HG02981 (cell line): ENCODE measurements at regions not wholly inside any gene's neighbourhood (a gene's known extent, or its start where the extent isn't known, plus 50 kb on each side); places are given as distances from the start of the nearest gene placed in this dataset.
A peak's percentile ranks its signal among the peaks of the same experiment; 100 is the strongest.

Source experiments
- ATAC-seq: cut with Tn5 transposase; IDR thresholded peaks from one replicate; pipeline ENCODE4 v1.9.1; 2021; ENCODE audit warnings: mild to moderate bottlenecking, moderate library complexity; ENCODE audit not compliant: unreplicated experiment

- ATAC-seq: no peak
Observed at GRCh38 chr15:47945872-47946650, 174.7 kb upstream of the SLC24A5 start.

- ATAC-seq: no peak
Observed at GRCh38 chr15:47949815-47950214, 171.0 kb upstream of the SLC24A5 start.

- ATAC-seq: no peak
Observed at GRCh38 chr15:47950447-47950846, 170.3 kb upstream of the SLC24A5 start.

GRCh38 chr15:47951781-47952180, 169.0 kb upstream of the SLC24A5 start:
- ATAC-seq: no peak

GRCh38 chr15:47954196-47954595, 166.6 kb upstream of the SLC24A5 start:
- no peak for ATAC-seq

- no peak for ATAC-seq
Observed at GRCh38 chr15:47955021-47955420, 165.8 kb upstream of the SLC24A5 start.

- no peak for ATAC-seq
Observed at GRCh38 chr15:47959617-47960413, 161.0 kb upstream of the SLC24A5 start.

- ATAC-seq: peak; percentile 91
Observed at GRCh38 chr15:47961401-47962090, 159.2 kb upstream of the SLC24A5 start.

- no peak for ATAC-seq
Observed at GRCh38 chr15:47963265-47963664, 157.5 kb upstream of the SLC24A5 start.

GRCh38 chr15:47964229-47964628, 156.6 kb upstream of the SLC24A5 start:
- ATAC-seq: no peak

GRCh38 chr15:47965297-47965696, 155.5 kb upstream of the SLC24A5 start:
- ATAC-seq: no peak

- ATAC-seq: no peak
Observed at GRCh38 chr15:47968593-47968992, 152.2 kb upstream of the SLC24A5 start.

GRCh38 chr15:47971637-47972036, 149.2 kb upstream of the SLC24A5 start:
- no peak for ATAC-seq

- no peak for ATAC-seq
Observed at GRCh38 chr15:47972738-47973137, 148.1 kb upstream of the SLC24A5 start.

- ATAC-seq: no peak
Observed at GRCh38 chr15:47974724-47975123, 146.1 kb upstream of the SLC24A5 start.

- no peak for ATAC-seq
Observed at GRCh38 chr15:47975427-47975826, 145.4 kb upstream of the SLC24A5 start.

GRCh38 chr15:47983533-47983932, 137.3 kb upstream of the SLC24A5 start:
- no peak for ATAC-seq

GRCh38 chr15:47985568-47985967, 135.2 kb upstream of the SLC24A5 start:
- no peak for ATAC-seq

- peak; percentile 4 for ATAC-seq
Observed at GRCh38 chr15:47987461-47987860, 133.3 kb upstream of the SLC24A5 start.

GRCh38 chr15:47987908-47988532, 132.8 kb upstream of the SLC24A5 start:
- peak; percentile 91 for ATAC-seq

- no peak for ATAC-seq
Observed at GRCh38 chr15:47988564-47988963, 132.2 kb upstream of the SLC24A5 start.
